Neutrophil (primary cell): ENCODE measurements at regions not wholly inside any gene's neighbourhood (a gene's known extent, or its start where the extent isn't known, plus 50 kb on each side); places are given as distances from the start of the nearest gene placed in this dataset.

ENCODE experiments used
- H3K27ac ChIP-seq: fragments of 200-600 bp; sonication (generic); 2 replicates; pipeline ENCODE4 v1.5.1; 2016; ENCODE audit warnings: mild to moderate bottlenecking, moderate library complexity
- H3K27me3 ChIP-seq: fragments of 200-600 bp; sonication (generic); 2 replicates; pipeline ENCODE4 v1.6.0; 2016; ENCODE audit warnings: mild to moderate bottlenecking
- H3K36me3 ChIP-seq: fragments of 200-600 bp; sonication (generic); 2 replicates; pipeline ENCODE4 v1.5.1; 2017
- H3K4me1 ChIP-seq, 2 experiments: fragments of 200-600 bp in 1 of 2; sonication (generic) in 1 of 2; 1 replicate in 1 of 2; 2 replicates in 1 of 2; pipeline versions ENCODE4 v1.5.1 to v1.6.1; 2013 to 2016; ENCODE audit warnings: low read depth in 1 of 2, low read length in 1 of 2, mild to moderate bottlenecking in 1 of 2, moderate library complexity in 1 of 2; ENCODE audit not compliant: control insufficient read depth in 1 of 2, insufficient read depth in 1 of 2
- H3K4me3 ChIP-seq, 2 experiments: fragments of 200-600 bp in 1 of 2; sonication (generic) in 1 of 2; 1 replicate in 1 of 2; 2 replicates in 1 of 2; pipeline ENCODE4 v1.5.1; 2013 to 2016; ENCODE audit warnings: low read depth in 1 of 2, low read length in 1 of 2, mild to moderate bottlenecking in 1 of 2, moderate library complexity in 1 of 2
- H3K9me3 ChIP-seq: fragments of 200-600 bp; sonication (generic); 2 replicates; pipeline ENCODE4 v1.5.1; 2016
- TF ChIP-seq, protein P1 (sequence below): fragments of 200-600 bp; sonication (generic); IDR thresholded peaks from 2 replicates; pipeline ENCODE4 v1.5.1; 2016; ENCODE audit warnings: antibody characterized with exemption

GRCh38 chr6:14934844-14935243 lies 311.0 kb upstream of the JARID2 start:
- Histone ChIP-seq H3K9me3 (no peaks in the 10 kb centered on the region), H3K4me3 (no peak overlapping the region)
- TF ChIP-seq, protein P1, sequence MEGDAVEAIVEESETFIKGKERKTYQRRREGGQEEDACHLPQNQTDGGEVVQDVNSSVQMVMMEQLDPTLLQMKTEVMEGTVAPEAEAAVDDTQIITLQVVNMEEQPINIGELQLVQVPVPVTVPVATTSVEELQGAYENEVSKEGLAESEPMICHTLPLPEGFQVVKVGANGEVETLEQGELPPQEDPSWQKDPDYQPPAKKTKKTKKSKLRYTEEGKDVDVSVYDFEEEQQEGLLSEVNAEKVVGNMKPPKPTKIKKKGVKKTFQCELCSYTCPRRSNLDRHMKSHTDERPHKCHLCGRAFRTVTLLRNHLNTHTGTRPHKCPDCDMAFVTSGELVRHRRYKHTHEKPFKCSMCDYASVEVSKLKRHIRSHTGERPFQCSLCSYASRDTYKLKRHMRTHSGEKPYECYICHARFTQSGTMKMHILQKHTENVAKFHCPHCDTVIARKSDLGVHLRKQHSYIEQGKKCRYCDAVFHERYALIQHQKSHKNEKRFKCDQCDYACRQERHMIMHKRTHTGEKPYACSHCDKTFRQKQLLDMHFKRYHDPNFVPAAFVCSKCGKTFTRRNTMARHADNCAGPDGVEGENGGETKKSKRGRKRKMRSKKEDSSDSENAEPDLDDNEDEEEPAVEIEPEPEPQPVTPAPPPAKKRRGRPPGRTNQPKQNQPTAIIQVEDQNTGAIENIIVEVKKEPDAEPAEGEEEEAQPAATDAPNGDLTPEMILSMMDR, result no peak

GRCh38 chr6:14936861-14937260 lies 309.0 kb upstream of the JARID2 start:
- Histone ChIP-seq H3K4me1 (peaks cover 0 to 4% of the 10 kb centered on the region in 2 experiments), H3K27ac (no peak overlapping the region), H3K9me3 (no peaks in the 10 kb centered on the region), H3K36me3 (no peaks in the 10 kb centered on the region), H3K4me3 (no peak overlapping the region), H3K27me3 (no peaks in the 10 kb centered on the region)
- TF ChIP-seq, protein P1, result no peak

More at GRCh38 chr6:14934844-14935243, 311.0 kb upstream of the JARID2 start:
- Histone ChIP-seq H3K36me3 (no peaks in the 10 kb centered on the region), H3K27ac (no peak overlapping the region), H3K27me3 (no peaks in the 10 kb centered on the region), H3K4me1 (no peaks in the 10 kb centered on the region)

- Histone ChIP-seq H3K4me3 (no peak overlapping the region), H3K27me3 (no peaks in the 10 kb centered on the region), H3K9me3 (no peaks in the 10 kb centered on the region), H3K27ac (no peak overlapping the region), H3K36me3 (no peaks in the 10 kb centered on the region), H3K4me1 (peaks cover 15 to 25% of the 10 kb centered on the region in 2 experiments)
- TF ChIP-seq, protein P1, result no peak
Measured at GRCh38 chr6:14943116-14943515, 302.8 kb upstream of the JARID2 start.

- Histone ChIP-seq H3K27me3 (no peaks in the 10 kb centered on the region), H3K27ac (no peak overlapping the region), H3K36me3 (no peaks in the 10 kb centered on the region), H3K4me1 (peaks cover 15 to 33% of the 10 kb centered on the region in 2 experiments), H3K9me3 (no peaks in the 10 kb centered on the region), H3K4me3 (no peak overlapping the region)
- TF ChIP-seq, protein P1, result no peak
Measured at GRCh38 chr6:14944593-14944992, 301.3 kb upstream of the JARID2 start.

DNA sequence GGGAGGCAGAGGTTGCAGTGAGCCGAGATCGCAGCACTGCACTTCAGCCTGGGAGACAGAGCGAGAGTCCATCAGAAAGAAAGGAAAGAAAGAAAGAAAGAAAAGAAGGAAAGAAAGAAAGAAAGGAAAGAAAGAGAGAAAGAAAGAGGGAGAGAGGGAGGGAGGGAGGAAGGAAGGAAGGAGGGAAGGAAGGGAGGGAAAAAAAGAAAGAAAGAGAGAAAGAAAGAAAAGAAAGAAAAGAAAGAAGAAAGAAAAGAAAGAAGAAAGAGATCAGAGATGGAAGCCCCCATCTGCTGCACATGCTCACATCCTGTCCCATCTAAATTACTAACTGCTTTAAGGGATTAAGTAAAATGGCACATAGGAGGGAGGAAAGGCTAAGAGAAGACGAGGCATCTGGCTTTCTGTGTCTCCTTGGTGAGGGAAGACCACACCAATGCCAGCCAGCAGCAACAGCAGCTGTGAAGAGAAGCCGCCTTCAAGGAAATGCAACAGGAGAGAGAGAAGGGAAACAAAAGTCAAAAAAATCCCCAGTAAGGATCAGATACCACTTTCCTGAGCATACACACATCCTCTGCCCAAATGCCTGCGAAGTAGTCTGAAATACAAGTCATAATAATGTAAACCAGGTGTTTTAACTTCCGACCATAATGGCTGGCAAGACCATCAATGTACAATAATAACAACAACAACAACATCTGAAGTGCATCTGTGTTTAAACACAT lies 300.2 kb upstream of the JARID2 start:
- Histone ChIP-seq H3K27ac (peak overlapping the region; percentile 64), H3K27me3 (no peaks in the 10 kb centered on the region), H3K4me1 (peaks cover 15 to 33% of the 10 kb centered on the region in 2 experiments), H3K9me3 (no peaks in the 10 kb centered on the region), H3K4me3 (no peak overlapping the region), H3K36me3 (no peaks in the 10 kb centered on the region)
- TF ChIP-seq, protein P1, result no peak
